Hepatocyte (in vitro differentiated cells): ENCODE measurements at regions not wholly inside any gene's neighbourhood (a gene's known extent, or its start where the extent isn't known, plus 50 kb on each side); places are given as distances from the start of the nearest gene placed in this dataset.

Experiments
- EZH2 ChIP-seq: fragments of 200-600 bp; sonication (generic); IDR thresholded peaks from 2 replicates; pipeline ENCODE4 v1.6.1; 2016; ENCODE audit warnings: antibody characterized with exemption, mild to moderate bottlenecking, borderline replicate concordance
- EZH2phosphoT487 ChIP-seq: fragments of 200-600 bp; sonication (generic); IDR thresholded peaks from one replicate; pipeline ENCODE4 v1.6.1; 2018; ENCODE audit warnings: antibody characterized with exemption, mild to moderate bottlenecking, low read depth, moderate library complexity; ENCODE audit not compliant: unreplicated experiment, severe bottlenecking
- TF ChIP-seq, protein P1 (sequence below): fragments of 200-600 bp; sonication (generic); IDR thresholded peaks from 2 replicates; pipeline ENCODE4 v1.5.1; 2016; ENCODE audit warnings: antibody characterized with exemption, mild to moderate bottlenecking; ENCODE audit not compliant: poor library complexity

DNA sequence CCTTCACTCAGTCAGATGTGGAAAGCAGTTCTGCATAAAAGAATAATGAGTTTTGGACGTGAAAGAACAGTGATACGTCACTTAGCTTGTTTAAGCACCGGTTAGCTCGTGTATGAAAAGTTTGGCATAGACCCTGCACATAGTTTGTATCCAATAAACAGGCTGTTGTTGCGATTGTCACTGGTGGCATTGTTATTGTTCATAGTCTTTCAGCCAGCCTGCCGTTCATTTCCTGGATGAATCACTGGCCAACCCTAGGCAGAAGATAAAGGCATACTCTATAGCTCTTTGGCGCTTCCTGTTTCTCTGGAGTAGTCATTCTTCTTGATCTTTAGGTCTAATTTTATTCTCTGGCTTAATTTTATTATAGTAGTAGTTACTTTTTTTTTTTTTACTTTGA, 57.8 kb upstream of the ANKRD30A start:
- TF ChIP-seq, protein P1, sequence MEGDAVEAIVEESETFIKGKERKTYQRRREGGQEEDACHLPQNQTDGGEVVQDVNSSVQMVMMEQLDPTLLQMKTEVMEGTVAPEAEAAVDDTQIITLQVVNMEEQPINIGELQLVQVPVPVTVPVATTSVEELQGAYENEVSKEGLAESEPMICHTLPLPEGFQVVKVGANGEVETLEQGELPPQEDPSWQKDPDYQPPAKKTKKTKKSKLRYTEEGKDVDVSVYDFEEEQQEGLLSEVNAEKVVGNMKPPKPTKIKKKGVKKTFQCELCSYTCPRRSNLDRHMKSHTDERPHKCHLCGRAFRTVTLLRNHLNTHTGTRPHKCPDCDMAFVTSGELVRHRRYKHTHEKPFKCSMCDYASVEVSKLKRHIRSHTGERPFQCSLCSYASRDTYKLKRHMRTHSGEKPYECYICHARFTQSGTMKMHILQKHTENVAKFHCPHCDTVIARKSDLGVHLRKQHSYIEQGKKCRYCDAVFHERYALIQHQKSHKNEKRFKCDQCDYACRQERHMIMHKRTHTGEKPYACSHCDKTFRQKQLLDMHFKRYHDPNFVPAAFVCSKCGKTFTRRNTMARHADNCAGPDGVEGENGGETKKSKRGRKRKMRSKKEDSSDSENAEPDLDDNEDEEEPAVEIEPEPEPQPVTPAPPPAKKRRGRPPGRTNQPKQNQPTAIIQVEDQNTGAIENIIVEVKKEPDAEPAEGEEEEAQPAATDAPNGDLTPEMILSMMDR, result no peak
- no peak for TF ChIP-seq EZH2
- TF ChIP-seq EZH2phosphoT487, result no peak
